Medulla oblongata (tissue), 1 donor: ENCODE measurements at regions not wholly inside any gene's neighbourhood (a gene's known extent, or its start where the extent isn't known, plus 50 kb on each side); places are given as distances from the start of the nearest gene placed in this dataset.

ENCODE experiments used
- DNase-seq: peaks from one replicate; pipeline ENCODE4 v3.0.0-alpha.2; 2015; ENCODE audit errors: extremely low spot score

- no peak for DNase-seq
Measured at GRCh38 chr2:66849153-66849755, 414.3 kb downstream of the MEIS1 start.

GRCh38 chr2:66850376-66850775, 415.5 kb downstream of the MEIS1 start:
- no peak for DNase-seq

- no peak for DNase-seq
Measured at GRCh38 chr2:66851449-66851872, 416.5 kb downstream of the MEIS1 start.

- DNase-seq: no peak
Measured at GRCh38 chr2:66852953-66853352, 418.0 kb downstream of the MEIS1 start.

DNA sequence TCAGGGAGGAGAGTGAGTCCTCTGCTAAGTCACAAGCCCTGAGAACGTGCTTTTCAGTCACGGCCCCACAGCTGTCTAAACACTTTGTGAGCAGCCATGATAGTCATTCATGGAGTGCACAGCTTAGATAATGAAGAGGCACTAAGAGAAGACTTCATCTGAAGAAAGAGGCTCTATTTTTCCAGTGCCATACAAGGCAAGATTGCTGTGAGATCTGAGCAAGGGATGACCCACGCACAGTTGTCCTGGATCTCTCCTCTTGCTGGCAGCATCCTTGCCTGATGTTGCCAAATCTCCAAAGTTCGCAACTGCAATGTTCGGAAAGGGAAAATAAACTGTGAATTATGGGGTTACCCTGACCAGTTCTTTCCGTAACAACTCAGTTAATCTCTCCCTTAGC, 418.7 kb downstream of the MEIS1 start:
- no peak for DNase-seq

DNA sequence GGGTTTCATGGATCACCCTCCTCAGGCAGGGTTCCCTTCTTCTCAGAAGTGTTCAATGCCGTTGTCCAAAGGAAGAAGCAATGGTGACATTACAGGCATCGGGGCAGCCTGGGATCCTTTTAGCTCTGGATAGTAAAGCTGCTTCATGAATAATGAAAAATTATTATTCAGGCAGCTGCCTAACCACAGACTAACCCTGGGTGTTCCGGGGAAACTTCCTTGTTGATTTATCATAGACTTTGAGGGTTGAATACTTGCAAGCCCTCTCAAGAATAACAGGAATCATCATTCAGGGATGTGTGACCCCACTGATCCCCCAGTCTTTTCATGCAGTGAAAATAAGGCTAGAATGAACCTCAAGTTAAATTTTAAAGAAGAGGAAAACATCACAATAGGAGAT, 419.4 kb downstream of the MEIS1 start:
- DNase-seq: no peak

DNA sequence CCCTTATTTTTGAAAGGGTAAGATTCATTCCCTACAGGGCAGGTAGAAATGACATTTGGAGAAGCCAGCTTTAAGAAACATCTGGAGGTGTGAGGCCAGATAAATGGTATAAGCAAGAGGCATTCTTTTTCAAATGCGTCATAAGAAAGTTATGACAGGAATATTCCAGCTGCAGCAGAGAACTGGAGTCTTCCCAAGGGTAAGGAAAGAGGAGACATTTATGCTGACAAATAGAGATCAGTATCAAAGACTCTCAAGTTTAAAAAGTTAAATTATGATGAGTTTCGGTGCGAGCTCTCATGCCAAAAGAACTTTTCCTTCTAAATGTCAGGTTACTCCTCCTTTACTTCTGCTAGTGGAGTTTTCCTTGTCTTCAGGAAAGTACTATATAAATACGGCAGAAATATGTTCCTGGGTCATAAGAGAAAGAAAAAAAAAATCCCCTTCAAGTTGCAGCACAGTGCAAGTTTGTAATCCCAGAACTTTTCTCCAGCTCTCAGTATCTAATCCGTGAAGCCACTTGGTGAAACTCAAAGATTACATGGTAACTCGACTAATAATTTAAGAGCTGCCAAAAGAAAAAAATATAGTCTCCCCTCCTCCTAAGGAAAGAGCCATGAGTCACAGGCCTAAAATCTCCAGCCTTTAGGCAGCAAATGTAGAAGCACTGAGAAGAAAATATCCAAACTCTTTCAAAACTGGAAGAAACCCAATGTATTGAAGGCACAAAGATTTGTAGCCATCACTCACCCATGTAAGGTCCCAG, 428.1 kb downstream of the MEIS1 start:
- DNase-seq: no peak

- DNase-seq: no peak
Measured at GRCh38 chr2:66865161-66865560, 430.2 kb downstream of the MEIS1 start.

DNA sequence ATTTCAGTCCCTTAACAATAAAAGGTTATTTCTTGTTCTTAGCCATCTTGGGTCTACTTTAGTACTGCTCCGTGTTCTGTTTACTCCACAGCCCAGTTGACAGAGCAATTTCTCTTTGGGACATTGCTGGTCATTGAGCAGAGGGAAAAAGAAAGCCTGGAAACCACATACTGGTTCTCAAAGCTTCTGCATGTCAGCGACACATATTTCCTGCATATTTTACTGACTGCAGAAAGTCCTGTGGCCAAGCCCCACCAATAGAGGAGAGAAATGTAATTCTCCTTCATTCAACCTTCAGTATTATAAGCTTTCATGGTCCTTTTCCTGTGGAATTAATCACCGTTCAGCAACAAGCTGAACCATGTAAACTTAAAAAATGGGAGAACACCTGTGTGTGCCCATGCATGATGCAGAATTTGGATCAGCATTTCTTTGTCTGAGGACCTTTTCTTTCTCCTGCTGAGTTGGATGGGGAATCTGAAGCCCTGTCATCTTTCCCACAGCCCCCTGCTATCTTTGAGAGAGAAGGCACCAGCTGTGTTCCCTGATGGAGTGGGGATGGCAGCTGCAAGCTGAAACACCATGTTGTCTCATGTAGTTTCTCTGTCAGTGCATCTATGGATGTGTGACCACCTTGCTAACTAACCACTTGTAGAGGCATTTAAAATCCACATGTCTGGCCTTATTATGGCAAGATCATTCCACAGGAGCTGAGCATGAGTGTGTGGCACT, 431.6 kb downstream of the MEIS1 start:
- DNase-seq: no peak

GRCh38 chr2:66867063-66867441, 432.1 kb downstream of the MEIS1 start:
- no peak for DNase-seq

DNA sequence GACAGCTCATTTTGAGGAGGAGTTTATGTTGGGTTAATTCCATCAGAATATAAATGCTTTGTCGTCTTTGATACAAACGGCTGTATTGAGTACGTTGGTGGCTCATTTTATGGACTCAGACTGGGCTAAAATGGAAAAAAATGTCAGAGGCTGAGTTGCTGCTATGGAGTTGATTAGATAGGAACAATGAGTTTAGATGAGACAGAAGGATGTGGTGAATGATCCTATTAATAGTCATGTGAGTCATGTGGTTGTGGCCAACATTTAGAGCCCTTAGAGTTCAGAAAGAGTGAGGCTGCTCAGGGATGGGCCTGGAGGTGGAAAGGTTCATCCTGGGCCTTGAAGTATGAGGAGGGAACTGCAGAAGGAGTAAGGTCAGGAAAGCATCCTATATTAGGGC, 434.2 kb downstream of the MEIS1 start:
- DNase-seq: no peak

GRCh38 chr2:66872081-66872985, 437.4 kb downstream of the MEIS1 start:
- DNase-seq: no peak

GRCh38 chr2:66872986-66873754, 438.2 kb downstream of the MEIS1 start:
- DNase-seq: no peak

DNA sequence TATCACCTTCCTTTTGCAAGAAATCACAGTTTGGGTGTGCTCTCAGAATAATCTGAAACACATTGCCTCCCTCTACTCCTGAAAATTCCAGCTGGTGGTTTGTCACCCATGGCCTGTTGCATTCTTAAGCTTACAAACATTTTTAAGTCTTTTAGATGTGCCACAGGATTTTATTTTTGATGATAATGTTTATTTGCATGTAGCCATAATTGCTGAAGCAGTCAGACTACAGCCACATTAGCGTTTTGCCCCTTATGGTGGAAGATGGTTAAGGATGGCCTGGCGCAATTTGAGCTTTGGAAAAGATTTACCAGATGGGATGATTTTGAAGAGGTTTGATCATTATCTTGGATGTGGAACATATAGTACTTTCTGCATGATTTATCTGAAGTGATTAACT, 439.5 kb downstream of the MEIS1 start:
- DNase-seq: no peak

DNA sequence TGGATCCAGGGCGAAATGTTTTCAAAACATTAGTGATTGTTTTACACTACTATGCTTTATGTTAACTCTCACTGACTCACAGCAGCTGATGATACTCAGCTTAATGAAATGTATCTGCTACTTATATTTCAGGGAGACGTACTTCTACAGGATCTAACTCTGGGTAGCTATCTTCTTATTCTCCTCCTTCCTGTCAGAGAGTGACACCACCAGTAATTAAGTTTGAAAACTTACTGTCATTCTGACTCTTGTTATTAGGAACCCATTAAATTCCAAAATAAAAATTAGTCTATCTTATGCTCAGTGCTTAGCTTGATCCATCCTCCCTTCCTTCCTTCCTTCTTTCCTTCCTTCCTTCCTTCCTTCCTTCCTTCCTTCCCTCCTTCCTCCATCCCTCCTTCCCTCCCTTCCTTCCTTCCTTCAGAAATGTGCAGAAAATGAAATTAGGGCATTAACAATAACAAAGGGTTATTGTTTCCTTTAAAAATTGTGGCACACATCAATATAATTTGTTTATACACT, 441.1 kb downstream of the MEIS1 start:
- DNase-seq: no peak

DNA sequence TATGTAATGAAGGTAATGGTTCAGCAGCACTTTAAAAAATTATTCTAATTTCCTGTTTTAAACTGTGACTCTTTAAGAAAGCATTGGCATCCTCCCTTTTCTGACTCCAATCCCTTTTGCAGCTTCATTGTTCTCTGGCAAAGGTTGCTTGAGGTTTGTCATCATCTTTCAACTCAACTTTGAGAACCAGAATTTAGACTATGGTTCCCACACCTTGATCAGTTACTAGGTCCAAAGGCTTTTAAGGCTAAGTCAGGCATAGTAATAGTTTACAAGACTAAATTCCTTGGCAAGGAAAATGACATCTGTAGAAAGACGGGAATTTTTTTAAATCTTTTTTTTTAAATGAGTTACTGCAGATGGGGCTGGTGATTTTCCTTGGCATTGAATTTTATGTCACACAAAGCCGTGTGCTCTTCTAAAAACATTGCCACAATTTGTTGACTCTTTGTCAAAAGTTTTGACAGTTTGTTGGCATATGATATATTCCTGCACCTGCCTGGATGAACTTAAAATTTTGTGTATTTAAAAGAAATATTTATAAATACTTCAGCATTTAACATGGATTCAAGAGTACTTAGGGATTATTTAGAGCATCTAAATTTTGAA, 451.0 kb downstream of the MEIS1 start:
- no peak for DNase-seq

DNA sequence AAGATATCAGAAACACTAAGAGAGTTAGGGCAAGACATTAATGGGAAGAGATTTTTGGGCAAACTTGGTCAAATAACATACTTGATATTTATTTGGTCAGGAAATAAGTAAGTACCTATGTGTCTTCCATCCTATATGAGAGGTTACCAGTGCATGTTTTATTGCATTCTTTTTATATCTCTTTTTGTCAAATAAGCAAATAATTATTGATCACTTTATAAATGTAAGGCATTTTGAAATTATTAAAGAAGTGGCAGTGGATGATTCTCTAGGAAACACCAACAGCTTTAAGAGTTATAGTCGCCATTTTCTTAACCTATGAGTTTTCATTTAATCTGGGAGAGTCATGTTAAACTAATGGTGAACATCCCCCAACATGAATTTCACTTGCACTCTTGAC, 453.3 kb downstream of the MEIS1 start:
- DNase-seq: no peak

GRCh38 chr2:66888791-66889631, 454.1 kb downstream of the MEIS1 start:
- no peak for DNase-seq

- no peak for DNase-seq
Measured at GRCh38 chr2:66889632-66889882, 454.6 kb downstream of the MEIS1 start.
